ENCODE measurements at regions not wholly inside any gene's neighbourhood (a gene's known extent, or its start where the extent isn't known, plus 50 kb on each side); places are given as distances from the start of the nearest gene placed in this dataset.

GRCh38 chr9:134532084-134532483 lies 109.5 kb upstream of the COL5A1 start:
- TF ChIP-seq CTCF (conservative IDR thresholded peaks at IDR 0.05; ENCODE audit: low read length): no peak
- TF ChIP-seq EZH2phosphoT487 (IDR thresholded peaks at IDR 0.05; ENCODE audit: borderline replicate concordance): no peak
